B cell (primary cell): ENCODE measurements at regions not wholly inside any gene's neighbourhood (a gene's known extent, or its start where the extent isn't known, plus 50 kb on each side); places are given as distances from the start of the nearest gene placed in this dataset.

ENCODE experiments used
- ATAC-seq: fragments of 200-7000 bp; cut with Tn5 transposase; one replicate; pipeline ENCODE4 v1.10.0; 2021; ENCODE audit warnings: low read depth, mild to moderate bottlenecking, moderate number of reproducible peaks, moderate library complexity
- CTCF ChIA-PET: fragments of 350-600 bp; sonication (Branson Sonifier 250); formaldehyde crosslinking; loops from one replicate; lab custom pipeline; 2021; ENCODE audit warnings: antibody characterized with exemption, inconsistent platforms; lab: Charles Lee
- POLR2A ChIA-PET: fragments of 350-600 bp; sonication (Branson Sonifier 250); formaldehyde crosslinking; loops from one replicate; lab custom pipeline; 2021; ENCODE audit warnings: antibody characterized with exemption; lab: Charles Lee
- DNase-seq: peaks from one replicate; pipeline ENCODE4 v3.0.0; 2013
- H2AFZ ChIP-seq: 2 replicates; pipeline ENCODE4 v1.6.1; 2012; ENCODE audit warnings: mild to moderate bottlenecking, low read depth, low read length; ENCODE audit not compliant: insufficient read depth, poor library complexity, severe bottlenecking
- H3K27ac ChIP-seq, 2 donors: 1 replicate in 1 of 2; 2 replicates in 1 of 2; pipeline ENCODE4 v1.5.1; 2012 to 2013; ENCODE audit warnings: low read length in 2 of 2, mild to moderate bottlenecking in 2 of 2, moderate library complexity in 1 of 2
- H3K27me3 ChIP-seq, 4 experiments: fragments of 200-600 bp in 1 of 4; sonication (generic) in 1 of 4; replicated peaks in 1 of 4; 1 replicate in 2 of 4; 2 replicates in 2 of 4; pipeline versions ENCODE4 v1.6.1 to v1.7.0; 2013 to 2016; ENCODE audit warnings: low read length in 3 of 4, mild to moderate bottlenecking in 2 of 4, mixed read lengths in 1 of 4, moderate library complexity in 1 of 4; ENCODE audit not compliant: insufficient read depth in 4 of 4, control insufficient read depth in 3 of 4; ENCODE audit errors: control extremely low read depth in 1 of 4
- H3K36me3 ChIP-seq, 2 experiments: replicated peaks in 1 of 2; 1 replicate in 1 of 2; 2 replicates in 1 of 2; pipeline versions ENCODE4 v1.6.1 to v1.7.1; 2013; ENCODE audit warnings: low read length in 1 of 2; ENCODE audit not compliant: insufficient read depth in 2 of 2, control insufficient read depth in 1 of 2; ENCODE audit errors: control extremely low read depth in 1 of 2, extremely low read depth in 1 of 2
- H3K4me1 ChIP-seq, 2 donors: fragments of 200-600 bp in 1 of 2; sonication (generic) in 1 of 2; 1 replicate in 1 of 2; 2 replicates in 1 of 2; pipeline versions ENCODE4 v1.5.1 to v1.6.1; 2013 to 2017; ENCODE audit warnings: low read length in 2 of 2; ENCODE audit not compliant: control insufficient read depth in 2 of 2, insufficient read depth in 2 of 2
- H3K4me2 ChIP-seq: replicated peaks from 2 replicates; pipeline ENCODE3; 2012; ENCODE audit warnings: mild to moderate bottlenecking, low read depth, low read length; ENCODE audit not compliant: poor library complexity, severe bottlenecking
- H3K4me3 ChIP-seq, 5 experiments: fragments of 200-600 bp in 1 of 5; sonication (generic) in 1 of 5; 1 replicate in 3 of 5; 2 replicates in 2 of 5; pipeline versions ENCODE4 v1.5.1 to v1.7.0; 2011 to 2016; ENCODE audit warnings: low read length in 4 of 5, mild to moderate bottlenecking in 4 of 5, low read depth in 2 of 5, control low read depth in 1 of 5, moderate library complexity in 1 of 5; ENCODE audit not compliant: insufficient read depth in 1 of 5; ENCODE audit errors: control extremely low read depth in 1 of 5, extremely low read depth in 1 of 5
- H3K79me2 ChIP-seq: fragments of 200-600 bp; sonication (generic); one replicate; pipeline ENCODE4 v1.6.0; 2016; ENCODE audit warnings: low read length; ENCODE audit not compliant: control insufficient read depth, insufficient read depth
- H3K9ac ChIP-seq: fragments of 200-600 bp; sonication (generic); 2 replicates; pipeline ENCODE4 v1.6.1; 2017; ENCODE audit warnings: mild to moderate bottlenecking, low read length, moderate library complexity
- H3K9me3 ChIP-seq, 3 donors: one replicate each; pipeline versions ENCODE4 v1.6.1 to v1.7.1; 2013; ENCODE audit warnings: low read length in 2 of 3; ENCODE audit not compliant: control insufficient read depth in 2 of 3, insufficient read depth in 1 of 3; ENCODE audit errors: control extremely low read depth in 1 of 3
- H4K20me1 ChIP-seq: 2 replicates; pipeline ENCODE4 v1.6.0; 2012; ENCODE audit warnings: mild to moderate bottlenecking, low read length; ENCODE audit not compliant: insufficient read depth, control insufficient read depth, poor library complexity, severe bottlenecking
- H3K27ac Mint-ChIP-seq: one replicate; pipeline ENCODE4 v1.8.0; 2021; ENCODE audit warnings: mixed read lengths
- H3K27me3 Mint-ChIP-seq: one replicate; pipeline ENCODE4 v1.8.0; 2021; ENCODE audit warnings: mixed read lengths
- H3K4me1 Mint-ChIP-seq: one replicate; pipeline ENCODE4 v1.8.0; 2021; ENCODE audit warnings: mixed read lengths
- H3K4me3 Mint-ChIP-seq: one replicate; pipeline ENCODE4 v1.8.0; 2021; ENCODE audit warnings: mixed read lengths
- H3K9me3 Mint-ChIP-seq: one replicate; pipeline ENCODE4 v1.8.0; 2022; ENCODE audit warnings: mixed read lengths; ENCODE audit not compliant: insufficient read depth
- CTCF ChIP-seq: fragments of 200-600 bp; IDR thresholded peaks from one replicate; pipeline ENCODE4 v1.8.0; 2022; ENCODE audit warnings: antibody characterized with exemption, mild to moderate bottlenecking
- EZH2 ChIP-seq: IDR thresholded peaks from 2 replicates; pipeline ENCODE4 v1.6.1; 2012; ENCODE audit warnings: borderline replicate concordance, low read depth, mild to moderate bottlenecking, moderate library complexity, low read length; ENCODE audit not compliant: insufficient read depth, poor library complexity, severe bottlenecking
- WGBS: methylation state at CpG from one replicate; pipeline ENCODE4 v1.1.5; 2013; ENCODE audit warnings: missing lambda C conversion rate; ENCODE audit not compliant: insufficient coverage; 5-methylcytosine and 5-hydroxymethylcytosine counted together
- intact Hi-C: fragments of 100-400 bp; cut with micrococcal nuclease; formaldehyde crosslinking; loops from one replicate; pipeline ENCODE4 v1.10.0; 2022

GRCh38 chr3:64939309-64939708 is 251.5 kb upstream of the ADAMTS9 start:
- Histone ChIP-seq H4K20me1 (no peaks in the 10 kb centered on the region), H3K9ac (no peak overlapping the region), H3K27ac (no peak overlapping the region), H3K4me2 (no peak overlapping the region), H3K27me3 (no peaks in the 10 kb centered on the region), H3K36me3 (no peaks in the 10 kb centered on the region), H3K4me3 (no peak overlapping the region), H2AFZ (no peak overlapping the region), H3K9me3 (no peaks in the 10 kb centered on the region), H3K79me2 (no peaks in the 10 kb centered on the region), H3K4me1 (no peaks in the 10 kb centered on the region)
- Mint-ChIP-seq H3K4me3 (no peak overlapping the region), H3K27me3 (no peaks in the 10 kb centered on the region), H3K27ac (no peak overlapping the region), H3K9me3 (peaks cover 3% of the 10 kb centered on the region), H3K4me1 (no peaks in the 10 kb centered on the region)
- POLR2A ChIA-PET, result no interaction called here
- DNase-seq (no peak), ATAC-seq (no peak)
- intact Hi-C loops, result no loop called here
- TF ChIP-seq EZH2 (no peak), CTCF (no peak)
- WGBS, result 100% methylated on average over 1 of the region's 2 CpGs
- CTCF ChIA-PET, result no interaction called here

GRCh38 chr3:64936556-64936955 is 248.8 kb upstream of the ADAMTS9 start:
- Mint-ChIP-seq H3K4me3 (no peak overlapping the region), H3K27ac (no peak overlapping the region), H3K4me1 (no peaks in the 10 kb centered on the region), H3K9me3 (peaks cover 10% of the 10 kb centered on the region), H3K27me3 (no peaks in the 10 kb centered on the region)
- Histone ChIP-seq H2AFZ (no peak overlapping the region), H3K4me2 (no peak overlapping the region), H3K9ac (no peak overlapping the region), H4K20me1 (no peaks in the 10 kb centered on the region), H3K79me2 (no peaks in the 10 kb centered on the region), H3K27ac (no peak overlapping the region), H3K27me3 (no peaks in the 10 kb centered on the region), H3K9me3 (peaks cover 0 to 4% (median 0%) of the 10 kb centered on the region in 3 donors), H3K4me3 (no peak overlapping the region), H3K36me3 (no peaks in the 10 kb centered on the region), H3K4me1 (no peaks in the 10 kb centered on the region)
- WGBS, result no CpG with 5 or more reads among the region's 1 CpG
- CTCF ChIA-PET, result no interaction called here
- intact Hi-C loops, result no loop called here
- no peak for TF ChIP-seq CTCF
- no peak for TF ChIP-seq EZH2
- ATAC-seq (no peak), DNase-seq (no peak)
- POLR2A ChIA-PET, result no interaction called here
